Panc1 (cell line): ENCODE measurements at regions not wholly inside any gene's neighbourhood (a gene's known extent, or its start where the extent isn't known, plus 50 kb on each side); places are given as distances from the start of the nearest gene placed in this dataset.

ENCODE experiments used
- ATAC-seq: fragments of 200-7000 bp; cut with Tn5 transposase; 2 replicates; pipeline ENCODE4 v1.9.1; 2020; ENCODE audit warnings: mild to moderate bottlenecking, moderate library complexity
- BruUV-seq: library from RNA; stranded (reverse); fragments of 400-500 nt; replicated peaks from 2 replicates; lab custom pipeline; 2021; lab: Mats Ljungman, UMichigan
- CTCF ChIA-PET: fragments of 300-600 bp; sonication (Branson Sonifier 250); formaldehyde crosslinking; loops from one replicate; lab custom pipeline; 2022; ENCODE audit warnings: antibody characterized with exemption; lab: Charles Lee
- POLR2A ChIA-PET: fragments of 300-600 bp; sonication (Branson Sonifier 250); formaldehyde crosslinking; loops from one replicate; lab custom pipeline; 2022; ENCODE audit warnings: antibody characterized with exemption; lab: Charles Lee
- DNase-seq: peaks from one replicate; pipeline ENCODE4 v3.0.0-alpha.2; 2010; ENCODE audit warnings: low read depth, low spot score
- H3K27ac ChIP-seq: 2 replicates; pipeline ENCODE4 v1.5.1; 2011; ENCODE audit warnings: mild to moderate bottlenecking, low read length, inconsistent platforms
- H3K27me3 ChIP-seq: fragments of 200-500 bp; sonication (Bioruptor generic); 2 replicates; pipeline ENCODE4 v1.6.0; 2014; ENCODE audit warnings: low read length, inconsistent platforms; ENCODE audit not compliant: control insufficient read depth, insufficient read depth
- H3K36me3 ChIP-seq: fragments of 200-500 bp; sonication (Bioruptor generic); 2 replicates; pipeline ENCODE4 v1.5.1; 2014; ENCODE audit warnings: inconsistent platforms, mild to moderate bottlenecking, low read length, moderate library complexity; ENCODE audit not compliant: control insufficient read depth, insufficient read depth
- H3K4me1 ChIP-seq: 2 replicates; pipeline ENCODE4 v1.5.1; 2011; ENCODE audit warnings: inconsistent platforms, mild to moderate bottlenecking, low read length, moderate library complexity; ENCODE audit not compliant: control insufficient read depth, insufficient read depth
- H3K4me3 ChIP-seq, 2 experiments: 2 replicates each; pipeline ENCODE4 v1.5.1; 2011 to 2012; ENCODE audit warnings: low read depth in 2 of 2, low read length in 2 of 2, mild to moderate bottlenecking in 2 of 2, inconsistent platforms in 1 of 2, moderate library complexity in 1 of 2
- H3K9me3 ChIP-seq: fragments of 200-500 bp; sonication (Bioruptor generic); 2 replicates; pipeline ENCODE4 v1.5.1; 2014; ENCODE audit warnings: low read depth, mild to moderate bottlenecking, inconsistent platforms, low read length, moderate library complexity; ENCODE audit not compliant: control insufficient read depth, insufficient read depth
- POLR2AphosphoS5 ChIP-seq: IDR thresholded peaks from 2 replicates; pipeline ENCODE4 v1.6.1; 2012; ENCODE audit warnings: mild to moderate bottlenecking, low read depth, low read length, moderate library complexity
- REST ChIP-seq, 2 experiments: IDR thresholded peaks; 2 replicates each; pipeline ENCODE4 v1.6.1; 2011 to 2012; ENCODE audit warnings: low read depth in 2 of 2, control low read depth in 1 of 2, low read length in 1 of 2, mild to moderate bottlenecking in 1 of 2, moderate library complexity in 1 of 2; ENCODE audit not compliant: insufficient read depth in 1 of 2
- SIN3A ChIP-seq: IDR thresholded peaks from 2 replicates; pipeline ENCODE4 v1.6.1; 2012; ENCODE audit warnings: low read depth, mild to moderate bottlenecking, low read length, moderate library complexity, borderline replicate concordance; ENCODE audit not compliant: insufficient read depth
- TCF7L2 ChIP-seq: IDR thresholded peaks from 2 replicates; pipeline ENCODE4 v1.6.1; 2011; ENCODE audit warnings: mild to moderate bottlenecking, low read depth, low read length, inconsistent platforms
- in situ Hi-C: cut with HindIII; loops from 2 replicates; pipeline ENCODE4 v1.10.0; 2016; ENCODE audit warnings: low sequenced_read_pairs, low pct_unique_long_range_greater_than_20kb
- intact Hi-C: fragments of 100-400 bp; cut with micrococcal nuclease; formaldehyde crosslinking; loops from one replicate; pipeline ENCODE4 v1.10.0; 2022; ENCODE audit not compliant: unreplicated experiment
- TF ChIP-seq, protein P1 (sequence below): fragments of 450-650 bp; IDR thresholded peaks from 2 replicates; pipeline ENCODE4 v1.5.1; 2017; ENCODE audit warnings: mild to moderate bottlenecking

DNA sequence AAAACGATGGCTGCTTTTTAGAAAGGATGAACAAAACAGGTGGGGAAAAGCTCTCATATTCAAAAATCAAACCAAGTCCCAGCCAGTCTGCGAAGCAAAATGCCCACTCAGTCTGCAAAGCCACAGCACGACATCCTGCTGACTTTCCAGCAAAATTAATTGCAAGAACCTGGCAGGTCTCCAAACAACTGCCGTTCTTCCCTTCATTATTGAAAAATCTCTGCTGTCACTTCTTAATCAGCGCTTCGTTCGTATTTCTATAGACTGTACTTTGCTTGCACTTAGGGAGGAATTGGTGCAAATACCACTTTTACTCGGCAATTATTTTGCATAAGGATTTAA lies 222.4 kb downstream of the CBLN4 start:
- Histone ChIP-seq H3K4me3 (no peak overlapping the region), H3K4me1 (no peaks in the 10 kb centered on the region), H3K36me3 (no peaks in the 10 kb centered on the region), H3K9me3 (no peaks in the 10 kb centered on the region), H3K27me3 (no peaks in the 10 kb centered on the region; the same call in 1 of the 2 replicates), H3K27ac (no peak overlapping the region)
- in situ Hi-C loops (no loop called here), intact Hi-C loops (no loop called here)
- no peak for TF ChIP-seq TCF7L2
- TF ChIP-seq SIN3A: no peak
- no peak for TF ChIP-seq POLR2AphosphoS5
- TF ChIP-seq, protein P1, sequence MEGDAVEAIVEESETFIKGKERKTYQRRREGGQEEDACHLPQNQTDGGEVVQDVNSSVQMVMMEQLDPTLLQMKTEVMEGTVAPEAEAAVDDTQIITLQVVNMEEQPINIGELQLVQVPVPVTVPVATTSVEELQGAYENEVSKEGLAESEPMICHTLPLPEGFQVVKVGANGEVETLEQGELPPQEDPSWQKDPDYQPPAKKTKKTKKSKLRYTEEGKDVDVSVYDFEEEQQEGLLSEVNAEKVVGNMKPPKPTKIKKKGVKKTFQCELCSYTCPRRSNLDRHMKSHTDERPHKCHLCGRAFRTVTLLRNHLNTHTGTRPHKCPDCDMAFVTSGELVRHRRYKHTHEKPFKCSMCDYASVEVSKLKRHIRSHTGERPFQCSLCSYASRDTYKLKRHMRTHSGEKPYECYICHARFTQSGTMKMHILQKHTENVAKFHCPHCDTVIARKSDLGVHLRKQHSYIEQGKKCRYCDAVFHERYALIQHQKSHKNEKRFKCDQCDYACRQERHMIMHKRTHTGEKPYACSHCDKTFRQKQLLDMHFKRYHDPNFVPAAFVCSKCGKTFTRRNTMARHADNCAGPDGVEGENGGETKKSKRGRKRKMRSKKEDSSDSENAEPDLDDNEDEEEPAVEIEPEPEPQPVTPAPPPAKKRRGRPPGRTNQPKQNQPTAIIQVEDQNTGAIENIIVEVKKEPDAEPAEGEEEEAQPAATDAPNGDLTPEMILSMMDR: no peak
- no TSS peak for BruUV-seq
- DNase-seq (no peak), ATAC-seq (no peak)
- CTCF ChIA-PET: no interaction called here
- POLR2A ChIA-PET: no interaction called here

DNA sequence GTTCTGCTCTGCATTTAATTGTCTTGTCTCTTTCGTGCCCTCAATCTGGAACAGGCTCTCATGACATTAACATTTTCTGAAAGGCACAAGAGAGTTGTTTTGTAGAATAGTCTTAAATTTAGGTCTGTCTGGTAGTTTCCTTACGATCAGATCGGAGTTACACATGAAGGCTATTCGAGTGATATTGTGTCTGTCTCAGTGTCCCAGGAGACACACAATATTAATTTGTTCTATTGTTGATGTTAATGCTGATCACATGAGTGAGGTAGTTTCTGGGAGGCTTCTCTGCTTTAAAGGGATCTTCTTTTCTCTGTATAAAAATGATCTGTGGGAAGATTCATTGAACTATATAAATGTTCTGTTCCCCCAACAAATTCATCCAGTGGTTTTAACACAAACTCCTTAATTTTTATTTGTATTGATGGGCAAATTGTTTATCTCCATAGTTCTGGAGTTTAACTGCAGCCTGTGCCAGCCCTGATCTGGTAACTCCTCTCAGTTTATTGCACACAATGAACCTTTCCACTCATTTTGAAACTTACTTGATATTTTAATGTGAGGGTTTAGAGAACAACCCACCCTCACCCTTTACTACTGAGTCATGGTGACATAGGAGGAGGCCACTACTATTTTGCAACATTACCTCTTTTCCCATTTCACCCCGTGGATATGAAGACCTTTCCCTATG lies 223.0 kb downstream of the CBLN4 start:
- no peaks in the 10 kb centered on the region; the same call in 1 of the 2 replicates for H3K27me3 ChIP-seq
- ChIA-PET POLR2A (no interaction called here), CTCF (no interaction called here)
- TF ChIP-seq, protein P1: no peak
- TF ChIP-seq SIN3A: no peak
- TF ChIP-seq TCF7L2: no peak
- TF ChIP-seq REST (IDR thresholded peaks at IDR 0.05; ENCODE audit: insufficient read depth in 1 of 2, low read depth in 2 of 2, low read length in 1 of 2): no peak
- no peak for TF ChIP-seq POLR2AphosphoS5
- intact Hi-C loops: no loop called here
- H3K9me3 ChIP-seq: no peaks in the 10 kb centered on the region
- H3K36me3 ChIP-seq: no peaks in the 10 kb centered on the region
- H3K4me3 ChIP-seq: no peak overlapping the region
- H3K27ac ChIP-seq: no peak overlapping the region
- H3K4me1 ChIP-seq: no peaks in the 10 kb centered on the region
- DNase-seq (no peak), ATAC-seq (no peak)
- no TSS peak for BruUV-seq
- in situ Hi-C loops: no loop called here
